GM21447 (cell line): ENCODE measurements at regions not wholly inside any gene's neighbourhood (a gene's known extent, or its start where the extent isn't known, plus 50 kb on each side); places are given as distances from the start of the nearest gene placed in this dataset.

ENCODE experiments used
- ATAC-seq: cut with Tn5 transposase; IDR thresholded peaks from one replicate; pipeline ENCODE4 v1.9.1; 2021; ENCODE audit not compliant: unreplicated experiment

DNA sequence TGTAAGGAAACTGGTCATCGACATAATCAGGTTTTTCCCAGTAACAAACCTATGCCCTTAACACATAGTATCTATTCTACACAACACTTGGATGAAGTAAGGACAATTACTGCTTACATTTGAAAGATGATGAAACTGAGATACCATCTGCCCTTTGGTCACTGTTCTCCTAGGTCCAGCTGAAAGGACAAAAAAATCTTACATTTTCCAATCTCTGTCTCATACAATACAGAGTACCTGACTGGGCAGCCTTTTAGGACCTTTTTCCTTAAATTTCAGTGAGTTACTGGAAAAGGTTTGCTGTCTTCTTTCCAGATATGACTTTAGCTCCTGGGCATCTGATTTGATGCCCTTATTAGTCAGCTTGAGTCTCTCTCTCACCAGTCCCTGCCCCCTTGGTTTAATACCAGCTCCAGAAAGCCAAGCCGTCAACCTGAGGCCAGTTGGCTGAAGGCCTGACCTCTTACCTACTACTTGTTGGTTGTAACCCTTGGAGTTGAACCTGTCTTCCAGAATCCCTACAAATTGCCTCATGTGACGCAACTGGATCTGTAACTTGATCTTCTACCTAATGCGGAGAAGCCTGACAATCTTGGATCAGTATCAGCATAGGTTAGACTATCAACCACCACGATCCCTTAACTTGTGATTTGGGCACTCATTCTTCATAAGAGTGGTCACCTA lies 355.3 kb upstream of the ZNF385D start:
- ATAC-seq = no peak

DNA sequence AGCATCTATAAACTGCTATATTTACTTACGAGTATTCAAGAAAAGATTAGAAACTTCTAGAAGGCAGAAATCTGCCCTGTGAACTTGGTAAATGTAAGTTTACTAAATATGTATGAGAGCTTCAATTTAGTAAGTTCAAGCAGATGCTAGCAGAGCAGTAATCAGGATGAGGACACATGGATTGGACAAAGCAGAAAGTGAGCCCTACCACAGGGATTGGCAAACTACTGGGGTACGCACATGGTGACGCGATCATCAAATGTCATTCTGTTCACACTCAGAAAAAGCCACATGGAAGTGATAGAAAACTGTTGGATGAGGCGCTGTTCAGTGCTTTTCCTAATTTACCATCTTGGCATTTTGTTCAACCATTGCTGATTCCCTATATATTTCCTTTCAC lies 360.2 kb upstream of the ZNF385D start:
- ATAC-seq = no peak

DNA sequence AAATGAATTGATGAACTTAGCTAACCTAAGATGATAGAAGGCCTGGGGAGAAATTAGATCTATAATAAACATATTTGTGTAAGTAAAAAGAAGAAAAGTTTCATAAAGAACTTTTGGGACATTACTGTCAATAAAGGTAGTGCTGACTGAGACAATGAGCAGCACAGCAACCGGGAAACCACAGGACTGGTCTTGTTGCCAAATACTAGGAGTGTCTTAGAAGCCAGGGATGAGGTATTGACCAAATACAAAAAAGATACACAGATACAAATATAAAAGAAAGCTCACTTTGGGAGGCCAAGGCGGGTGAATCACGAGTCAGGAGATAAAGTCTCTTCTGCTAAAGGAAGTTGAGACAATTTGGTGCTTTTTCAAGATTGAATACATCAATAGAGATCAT lies 362.4 kb upstream of the ZNF385D start:
- no peak for ATAC-seq

DNA sequence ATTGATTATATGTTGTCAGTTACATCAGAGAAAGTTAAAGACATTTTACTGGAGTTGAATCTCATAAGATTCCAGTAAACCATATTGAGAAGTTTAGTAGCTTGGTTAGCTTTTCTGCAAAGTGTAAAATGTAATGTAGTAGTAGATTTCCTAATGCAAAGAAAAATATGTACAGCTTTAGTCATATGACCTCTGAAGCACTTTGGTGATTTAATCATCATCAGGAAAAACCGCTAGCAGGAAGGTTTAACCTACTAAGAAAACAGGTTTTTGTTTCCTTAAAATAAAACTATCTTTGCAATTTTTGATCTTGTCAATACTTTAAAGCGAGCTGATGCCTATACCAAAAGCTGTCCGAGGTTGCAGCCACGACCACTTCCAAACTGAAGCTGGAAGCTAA lies 364.6 kb upstream of the ZNF385D start:
- ATAC-seq = no peak

DNA sequence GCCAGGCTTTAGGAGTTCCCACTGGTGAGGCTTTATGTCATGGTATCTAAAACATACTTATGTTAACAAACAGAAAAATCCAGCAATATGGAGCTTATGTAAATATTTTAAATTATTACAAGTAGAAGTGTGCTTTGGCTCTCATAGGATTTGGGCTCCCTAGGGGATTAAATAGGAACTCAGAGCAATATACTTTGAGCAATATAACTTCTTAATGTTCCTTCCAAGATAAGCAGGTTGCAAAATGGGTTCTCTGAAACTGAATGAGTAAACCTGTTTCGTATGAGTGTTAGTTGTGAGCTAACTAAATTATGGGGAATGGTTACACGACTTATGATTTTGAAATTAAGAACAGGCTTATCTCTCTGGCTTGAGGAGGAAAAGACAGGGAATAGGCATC lies 366.1 kb upstream of the ZNF385D start:
- no peak for ATAC-seq

DNA sequence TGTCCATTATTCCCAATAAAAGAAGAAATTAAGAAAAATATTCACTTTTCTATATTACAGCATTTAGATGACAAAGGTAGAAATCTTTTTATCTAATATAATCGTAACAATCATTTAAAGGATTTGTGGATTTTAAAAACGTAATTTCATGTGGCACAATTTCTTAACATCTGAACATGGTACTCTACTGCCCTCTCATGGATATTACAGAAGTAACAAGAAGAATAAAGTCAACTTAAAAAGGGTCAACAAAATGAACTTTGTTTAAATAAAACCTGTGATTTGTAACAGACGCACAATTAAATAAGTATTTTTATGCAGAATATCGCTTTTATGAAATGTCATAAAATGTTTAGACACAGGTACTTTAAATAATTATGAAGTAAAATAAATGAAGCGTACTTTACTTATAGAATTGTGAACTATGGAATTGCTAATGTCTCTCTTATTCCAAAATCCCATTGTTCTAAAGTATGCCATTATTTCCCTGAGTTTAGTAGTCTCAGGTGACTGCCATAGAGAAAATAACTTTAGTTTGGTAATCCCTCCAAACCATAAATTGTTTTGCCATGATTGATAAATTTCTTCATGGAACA lies 366.8 kb upstream of the ZNF385D start:
- ATAC-seq = no peak

DNA sequence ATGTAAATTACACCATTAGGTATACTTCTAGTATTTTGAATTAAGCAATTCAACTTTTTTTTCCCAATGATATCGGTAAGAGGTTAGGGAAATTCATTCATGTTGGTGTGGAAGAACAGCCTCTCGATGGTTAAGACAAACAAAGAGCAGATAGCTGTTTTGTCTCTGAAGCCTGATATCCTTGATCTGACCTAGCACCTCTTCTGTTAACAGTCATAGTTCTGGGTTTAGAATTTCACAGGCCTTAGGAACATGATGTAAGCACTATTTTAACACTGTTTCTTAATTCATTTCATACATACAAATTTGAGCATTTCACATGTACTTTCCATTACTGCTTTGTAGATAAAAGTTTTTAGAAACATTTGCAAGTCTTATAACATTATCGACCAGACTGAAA lies 367.5 kb upstream of the ZNF385D start:
- no peak for ATAC-seq

DNA sequence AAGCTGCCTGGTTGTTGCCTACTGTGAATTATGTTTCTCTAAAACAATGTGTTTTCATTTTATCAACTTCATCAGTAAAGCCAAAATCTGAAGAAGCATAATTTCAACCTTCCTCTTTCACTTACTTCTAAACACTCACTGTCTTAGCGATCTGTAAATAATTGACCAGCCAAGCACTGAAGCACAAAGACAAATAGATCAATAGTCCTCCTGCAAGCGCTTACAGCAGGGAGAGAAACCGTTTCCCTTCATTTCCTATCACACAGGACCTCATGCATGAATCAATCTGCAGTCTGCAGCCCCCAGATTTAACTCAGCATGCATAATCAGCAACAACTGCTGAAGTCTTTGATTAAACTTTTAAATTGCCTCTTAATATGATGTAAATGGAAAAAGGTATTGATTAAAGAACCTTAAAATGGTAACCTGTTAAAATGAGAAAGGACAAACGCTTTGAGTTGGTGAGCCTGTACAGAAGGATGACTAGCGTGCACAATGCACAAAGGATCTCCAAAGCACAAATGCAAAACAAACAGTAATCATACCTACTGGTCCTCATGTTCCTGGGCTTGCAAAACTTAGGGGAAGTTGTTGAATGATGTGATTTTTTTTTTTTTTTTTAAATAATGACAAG lies 370.2 kb upstream of the ZNF385D start:
- peak; percentile 66 for ATAC-seq

DNA sequence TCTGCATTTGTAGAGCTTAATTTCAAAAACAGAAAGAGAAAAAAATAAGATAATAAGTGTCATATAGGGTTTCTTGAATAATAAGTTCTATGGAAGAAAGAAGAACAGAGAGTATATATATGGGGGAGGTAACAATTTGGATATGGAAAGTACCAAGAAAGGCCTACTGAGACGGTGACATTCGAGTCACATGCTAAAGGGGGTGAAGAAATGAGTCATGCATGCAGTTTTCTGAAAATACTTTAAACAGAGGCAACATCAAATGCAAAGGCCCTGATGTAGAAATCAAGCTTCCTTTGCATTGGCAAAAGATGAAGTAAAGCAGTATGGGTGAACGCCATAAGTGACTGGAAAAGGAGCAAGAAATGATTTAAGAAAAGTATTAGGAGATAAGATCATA lies 371.6 kb upstream of the ZNF385D start:
- peak; percentile 69 for ATAC-seq

DNA sequence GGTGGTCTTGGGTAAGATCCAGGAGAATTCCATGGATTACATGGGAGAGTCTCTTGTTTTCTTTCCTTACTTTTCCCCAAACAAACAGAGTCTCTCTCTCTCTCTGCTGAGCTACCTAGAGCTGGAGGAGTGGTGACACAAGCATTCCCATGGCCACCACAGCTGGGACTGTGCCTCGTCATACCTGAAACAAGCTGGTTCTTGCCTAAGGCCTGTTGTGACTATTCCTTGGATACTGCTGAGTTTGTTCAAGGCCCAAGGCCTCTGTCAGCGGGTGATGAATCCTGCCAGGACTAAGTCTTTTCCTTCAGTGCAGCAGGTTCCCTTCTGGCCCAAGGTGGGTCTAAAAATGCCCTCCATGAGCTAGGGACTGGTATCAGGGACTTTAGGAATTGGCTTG lies 378.1 kb upstream of the ZNF385D start:
- no peak for ATAC-seq

DNA sequence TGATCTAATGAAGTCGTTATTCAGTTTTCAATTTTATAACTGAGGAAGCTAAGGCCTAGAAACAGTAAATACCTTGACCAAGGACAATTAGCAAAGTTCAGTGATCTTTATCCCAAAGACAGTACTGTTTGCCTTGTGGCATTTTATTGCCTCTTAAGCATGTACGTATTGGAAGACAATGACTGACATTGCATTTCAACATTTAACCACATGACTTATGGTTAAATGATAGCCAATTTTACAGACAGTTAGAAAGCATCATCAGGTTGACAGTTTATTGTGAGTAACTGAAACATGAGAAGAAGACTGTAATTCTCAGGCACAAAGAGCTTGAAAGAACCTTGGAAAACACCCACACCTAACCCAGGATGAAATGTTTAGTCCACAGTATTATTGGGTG lies 390.8 kb upstream of the ZNF385D start:
- ATAC-seq = no peak

DNA sequence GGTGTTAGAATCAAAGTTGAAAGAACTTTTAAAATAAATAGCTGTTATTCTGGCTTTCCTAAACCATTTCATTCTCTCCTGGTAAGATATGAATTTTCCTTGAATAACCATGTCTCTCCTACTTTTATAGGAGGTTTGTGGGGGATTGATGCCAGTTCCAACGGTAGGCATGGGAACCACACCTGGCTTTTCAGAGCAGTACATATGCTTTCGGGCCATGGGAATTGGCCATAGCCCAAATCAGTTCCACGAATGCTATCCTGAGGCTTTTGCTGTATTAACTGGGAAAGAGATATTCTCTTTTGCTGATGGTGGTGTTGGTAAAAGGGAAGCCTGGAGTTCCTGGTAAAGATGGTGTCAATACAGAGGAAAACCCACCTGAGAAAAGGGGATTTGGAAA lies 396.2 kb upstream of the ZNF385D start:
- no peak for ATAC-seq

DNA sequence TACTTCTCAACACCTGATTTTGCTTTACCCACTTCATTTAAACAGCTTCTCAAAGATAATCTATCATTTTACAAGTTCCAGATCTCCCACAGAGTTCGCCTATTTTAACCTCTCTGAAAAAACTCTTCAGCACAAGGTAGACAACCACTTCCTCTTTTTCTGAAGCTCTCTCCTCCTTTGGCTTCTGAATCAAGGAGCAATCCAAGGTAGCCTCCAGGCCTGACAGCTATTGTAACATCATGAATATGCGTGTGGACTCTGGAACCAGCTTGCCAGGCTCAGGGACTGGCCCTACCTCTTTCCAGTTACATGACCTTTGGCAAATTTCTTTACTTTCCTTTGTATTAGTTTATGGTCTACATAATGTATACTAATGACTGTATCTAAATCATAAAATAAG lies 405.9 kb upstream of the ZNF385D start:
- no peak for ATAC-seq

DNA sequence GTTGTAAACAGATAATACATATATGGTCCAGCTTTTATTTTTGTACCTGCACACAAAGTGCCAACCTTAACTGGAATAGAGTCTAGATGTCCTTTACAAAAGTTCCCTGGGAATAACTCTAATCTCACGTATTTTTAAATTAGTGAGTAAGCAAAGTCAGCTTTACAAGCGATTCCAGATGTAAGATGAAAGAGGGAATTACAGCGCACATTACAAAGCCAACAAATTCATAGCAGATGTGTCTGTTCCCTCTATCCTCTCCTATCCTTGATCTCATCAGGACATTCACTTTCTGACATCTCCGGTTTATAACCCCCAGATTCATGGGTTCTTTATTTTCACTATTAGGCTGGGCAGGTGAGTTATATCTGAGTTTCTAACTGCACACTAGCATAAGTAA lies 406.8 kb upstream of the ZNF385D start:
- ATAC-seq = no peak

DNA sequence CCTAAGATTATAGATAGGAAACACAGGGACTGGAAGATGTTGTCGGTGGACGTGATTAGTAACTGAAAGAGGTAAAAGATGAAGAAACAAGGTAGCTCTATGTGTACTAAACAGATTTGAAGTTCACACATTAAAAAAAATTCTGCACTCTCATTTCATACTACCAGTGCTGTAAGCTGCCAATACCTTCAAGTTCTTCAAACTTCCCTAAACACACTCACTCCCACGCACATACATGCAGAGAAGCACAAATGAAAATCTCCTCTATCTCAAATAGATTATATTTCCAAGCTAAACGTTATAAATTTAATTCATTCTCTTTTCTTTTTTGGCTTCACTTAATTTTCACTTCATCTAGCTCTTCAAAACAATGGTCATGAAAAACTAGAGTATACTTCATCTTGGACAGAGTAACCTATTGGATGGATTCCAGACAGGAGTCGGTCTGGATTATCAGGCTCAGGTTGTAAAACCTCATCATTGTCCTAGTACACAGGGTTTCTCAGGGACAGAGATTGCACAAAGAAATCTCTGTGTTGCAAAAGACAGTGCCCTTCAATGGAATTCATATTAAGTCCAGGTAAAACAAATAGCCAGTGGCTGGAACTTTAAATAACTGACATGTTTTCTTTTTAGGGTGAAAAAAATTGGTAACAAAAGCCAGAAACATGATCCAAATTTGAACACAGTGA lies 408.1 kb upstream of the ZNF385D start:
- ATAC-seq = no peak

DNA sequence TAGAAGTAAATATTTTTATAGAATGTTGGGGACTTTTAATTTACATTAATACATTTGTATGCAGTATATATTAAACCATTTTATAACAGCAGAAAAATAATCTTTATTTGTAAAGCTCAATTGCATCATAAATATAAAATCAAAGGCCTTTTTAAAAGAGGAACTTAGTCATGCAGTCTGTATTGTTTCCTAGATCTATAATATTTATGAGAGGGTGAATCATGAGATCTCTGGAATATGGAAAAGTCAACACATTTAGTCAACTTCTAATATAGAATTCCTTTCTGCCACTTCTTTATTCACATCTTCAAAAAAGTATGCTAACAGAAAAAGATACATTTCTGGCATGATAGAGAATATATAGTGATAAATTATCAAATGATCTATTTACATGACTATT lies 410.3 kb upstream of the ZNF385D start:
- ATAC-seq = no peak

DNA sequence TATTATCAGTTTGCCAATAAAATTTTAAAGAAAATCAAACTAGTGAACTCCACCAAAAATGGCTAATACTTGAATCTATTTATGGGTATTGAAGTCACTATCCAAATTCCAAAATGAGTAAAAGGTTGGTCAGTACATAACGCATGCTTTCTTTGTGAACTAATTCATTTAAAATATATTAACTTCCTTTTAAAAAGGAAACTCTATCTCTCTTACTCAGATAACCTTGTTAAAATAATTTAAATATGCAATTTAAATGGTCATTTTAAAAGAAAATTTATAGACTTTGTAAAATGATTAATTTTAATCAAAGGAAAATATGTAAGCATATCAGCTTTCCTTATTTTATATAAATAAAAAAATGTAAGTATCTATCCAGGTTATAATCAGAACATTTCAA lies 419.4 kb upstream of the ZNF385D start:
- ATAC-seq = no peak

DNA sequence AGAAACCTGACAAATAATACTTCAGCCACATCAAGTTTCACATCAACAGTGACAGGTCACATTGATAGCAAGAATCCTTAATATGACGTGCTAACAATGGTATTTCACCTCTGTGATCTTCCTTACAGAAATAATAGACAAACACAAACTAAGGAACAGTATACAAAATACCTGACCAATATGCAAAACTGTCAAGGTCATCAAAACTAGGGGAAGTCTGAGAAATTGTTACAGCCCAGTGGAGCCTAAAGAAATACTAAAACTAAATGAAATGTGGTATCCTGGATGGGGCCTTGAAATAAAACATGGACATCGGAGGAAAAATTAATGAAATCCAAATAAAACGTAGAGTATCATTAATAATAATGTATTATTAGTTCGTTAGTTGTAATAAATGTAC lies 422.0 kb upstream of the ZNF385D start:
- no peak for ATAC-seq

DNA sequence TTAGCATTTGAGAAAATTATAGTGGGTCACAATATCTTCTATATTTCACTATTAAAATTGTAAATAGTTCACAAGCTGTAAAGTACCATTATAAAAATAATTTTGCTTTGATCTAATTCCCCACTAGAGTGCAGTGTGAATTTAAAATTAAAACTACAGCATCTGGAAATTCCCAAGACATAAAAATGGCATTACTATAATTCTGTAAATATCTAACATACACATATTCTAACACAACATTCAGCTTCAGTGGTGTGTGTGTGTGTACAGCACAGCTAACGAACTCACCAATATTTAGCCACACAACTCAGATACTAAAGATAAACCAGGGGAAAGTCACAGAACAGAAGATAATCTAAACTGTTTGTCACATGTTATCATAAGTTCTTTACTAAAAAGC lies 424.9 kb upstream of the ZNF385D start:
- no peak for ATAC-seq

DNA sequence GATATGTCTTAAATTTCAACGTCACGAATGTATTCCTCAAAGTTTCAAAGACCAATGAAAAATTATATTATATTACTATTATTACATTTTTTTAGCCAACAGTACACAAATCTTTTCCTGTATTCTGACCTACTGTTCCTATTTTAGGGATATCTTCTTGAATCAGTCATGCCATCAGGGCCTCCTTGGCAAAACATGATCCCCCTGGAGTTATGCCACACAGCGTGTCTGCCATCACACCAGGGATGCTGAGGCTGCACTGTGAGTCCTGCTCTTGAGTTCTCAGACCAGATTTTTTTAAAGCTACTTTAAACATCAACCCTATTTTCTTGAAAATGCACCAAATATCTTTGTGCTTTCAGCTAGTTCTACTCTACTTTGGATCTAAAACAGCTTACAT lies 425.9 kb upstream of the ZNF385D start:
- ATAC-seq = no peak

DNA sequence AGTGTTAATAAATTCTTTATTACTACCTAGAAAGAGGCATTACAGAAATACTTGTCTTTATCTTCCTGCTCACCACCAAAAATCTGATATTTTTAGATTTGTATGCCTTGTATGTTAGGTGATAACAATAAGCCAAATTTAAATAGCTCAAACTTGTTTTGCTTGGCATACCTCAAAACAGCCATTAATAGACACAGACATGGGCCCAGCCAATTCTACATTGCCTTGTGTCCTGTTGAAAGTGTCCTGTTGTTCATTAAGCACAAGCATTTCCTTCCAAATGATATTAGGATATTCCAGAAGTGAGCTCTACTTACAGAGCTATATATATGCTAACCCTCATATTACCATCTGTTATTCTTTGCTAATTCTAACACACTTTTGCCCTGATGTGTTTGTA lies 438.6 kb upstream of the ZNF385D start:
- ATAC-seq = no peak

DNA sequence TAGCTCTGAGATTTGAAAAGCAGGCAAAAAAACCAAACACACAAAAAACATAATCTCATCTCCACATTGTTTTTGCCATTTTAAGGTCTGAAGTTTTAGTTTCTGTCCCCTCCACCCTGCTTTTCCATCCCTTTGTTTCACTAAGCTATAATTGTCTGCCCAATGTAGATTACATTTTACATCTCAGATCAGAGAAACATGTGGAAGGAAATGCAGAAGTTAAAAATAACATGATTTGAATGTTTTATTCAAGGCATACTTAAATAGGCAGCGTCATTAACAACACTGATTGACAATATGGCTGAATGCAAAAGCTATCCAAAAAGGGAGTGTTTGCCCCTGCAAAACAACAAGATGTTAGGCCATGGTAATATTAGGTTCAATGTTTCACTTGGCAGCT lies 448.1 kb upstream of the ZNF385D start:
- no peak for ATAC-seq
